IMR-90 (cell line): ENCODE measurements at regions not wholly inside any gene's neighbourhood (a gene's known extent, or its start where the extent isn't known, plus 50 kb on each side); places are given as distances from the start of the nearest gene placed in this dataset.
"Not testable (repeated sequence)": the region's sequence is repeated elsewhere in the genome, so short reads cannot be mapped to it uniquely, and the experiment has no call there.

Experiments
- ATAC-seq: fragments of 200-7000 bp; cut with Tn5 transposase; 2 replicates; pipeline ENCODE4 v1.9.1; 2020; ENCODE audit warnings: low read depth, mild to moderate bottlenecking, moderate library complexity
- BruUV-seq: library from RNA; stranded (reverse); fragments of 400-500 nt; replicated peaks from 2 replicates; lab custom pipeline; 2021; lab: Mats Ljungman, UMichigan
- CTCF ChIA-PET: fragments of 300-600 bp; formaldehyde crosslinking; extraction: SDS; loops from one replicate; lab custom pipeline; 2021; ENCODE audit warnings: antibody characterized with exemption; lab: Yijun Ruan, JAX
- POLR2A ChIA-PET: fragments of 300-600 bp; sonication (Branson Sonifier 250); formaldehyde crosslinking; loops from one replicate; lab custom pipeline; 2022; ENCODE audit warnings: antibody characterized with exemption; ENCODE audit not compliant: unreplicated experiment; lab: Charles Lee
- DNase-seq: peaks from one replicate; pipeline ENCODE4 v3.0.0; 2013
- H2AFZ ChIP-seq: replicated peaks from 2 replicates; pipeline ENCODE3; 2013; ENCODE audit warnings: low read length, mild to moderate bottlenecking; ENCODE audit not compliant: poor library complexity
- H2AK5ac ChIP-seq: 2 replicates; pipeline ENCODE4 v1.6.1; 2013; ENCODE audit warnings: low read depth, low read length, inconsistent platforms
- H2AK9ac ChIP-seq: replicated peaks from 2 replicates; pipeline ENCODE3; 2013; ENCODE audit warnings: mild to moderate bottlenecking, low read depth, low read length, moderate library complexity; ENCODE audit not compliant: poor library complexity
- H2BK120ac ChIP-seq: 2 replicates; pipeline ENCODE4 v1.6.1; 2013; ENCODE audit warnings: low read depth, low read length, inconsistent platforms
- H2BK15ac ChIP-seq: 3 replicates; pipeline ENCODE4 v1.6.1; 2013; ENCODE audit warnings: low read depth, low read length, inconsistent platforms
- H2BK20ac ChIP-seq: 2 replicates; pipeline ENCODE4 v1.6.1; 2013; ENCODE audit warnings: low read depth, mild to moderate bottlenecking, inconsistent platforms, low read length, moderate library complexity
- H2BK5ac ChIP-seq: 2 replicates; pipeline ENCODE4 v1.6.1; 2013; ENCODE audit warnings: mild to moderate bottlenecking, low read depth, low read length, inconsistent platforms; ENCODE audit not compliant: poor library complexity, severe bottlenecking
- H3K14ac ChIP-seq: replicated peaks from 2 replicates; pipeline ENCODE4 v1.6.1; 2013; ENCODE audit warnings: low read depth, low read length, inconsistent platforms
- H3K18ac ChIP-seq: 2 replicates; pipeline ENCODE4 v1.6.1; 2013; ENCODE audit warnings: low read depth, low read length, control low read depth
- H3K23ac ChIP-seq: 2 replicates; pipeline ENCODE4 v1.6.1; 2013; ENCODE audit warnings: low read depth, low read length, inconsistent platforms
- H3K27ac ChIP-seq: 2 replicates; pipeline ENCODE4 v1.5.1; 2013; ENCODE audit warnings: mild to moderate bottlenecking, control low read depth, low read length; ENCODE audit not compliant: insufficient read depth
- H3K27me3 ChIP-seq: 2 replicates; pipeline ENCODE4 v1.6.1; 2013; ENCODE audit warnings: low read length; ENCODE audit not compliant: control insufficient read depth, insufficient read depth
- H3K36me3 ChIP-seq: 2 replicates; pipeline ENCODE4 v1.6.1; 2013; ENCODE audit warnings: low read length, mixed read lengths; ENCODE audit not compliant: control insufficient read depth, insufficient read depth
- H3K4ac ChIP-seq: 2 replicates; pipeline ENCODE4 v1.6.1; 2013; ENCODE audit warnings: low read depth, low read length, inconsistent platforms
- H3K4me1 ChIP-seq: 2 replicates; pipeline ENCODE4 v1.6.1; 2013; ENCODE audit warnings: low read length, mixed read lengths; ENCODE audit not compliant: control insufficient read depth, insufficient read depth
- H3K4me2 ChIP-seq: 2 replicates; pipeline ENCODE4 v1.6.1; 2013; ENCODE audit warnings: low read depth, mild to moderate bottlenecking, control low read depth, low read length, moderate library complexity
- H3K4me3 ChIP-seq: 2 replicates; pipeline ENCODE4 v1.5.1; 2013; ENCODE audit warnings: low read depth, mild to moderate bottlenecking, control low read depth, low read length, moderate library complexity; ENCODE audit not compliant: insufficient read depth
- H3K56ac ChIP-seq: 2 replicates; pipeline ENCODE4 v1.6.1; 2013; ENCODE audit warnings: low read length, inconsistent platforms; ENCODE audit not compliant: insufficient read depth; ENCODE audit errors: extremely low read depth
- H3K79me1 ChIP-seq, 2 experiments: 2 replicates each; pipeline ENCODE4 v1.6.1; 2013; ENCODE audit warnings: low read length in 2 of 2, inconsistent platforms in 1 of 2, low read depth in 1 of 2
- H3K9ac ChIP-seq: 2 replicates; pipeline ENCODE4 v1.6.1; 2013; ENCODE audit warnings: low read depth, low read length, control low read depth
- H3K9me1 ChIP-seq: 2 replicates; pipeline ENCODE4 v1.6.1; 2013; ENCODE audit warnings: low read length, inconsistent platforms; ENCODE audit not compliant: insufficient read depth
- H3K9me3 ChIP-seq: 2 replicates; pipeline ENCODE4 v1.6.1; 2013; ENCODE audit warnings: low read length; ENCODE audit not compliant: control insufficient read depth, insufficient read depth
- H4K20me1 ChIP-seq: 2 replicates; pipeline ENCODE4 v1.6.1; 2013; ENCODE audit warnings: low read length, inconsistent platforms; ENCODE audit not compliant: insufficient read depth
- H4K5ac ChIP-seq: 2 replicates; pipeline ENCODE4 v1.6.1; 2013; ENCODE audit warnings: mild to moderate bottlenecking, low read depth, low read length, control low read depth
- H4K8ac ChIP-seq, 2 experiments: 2 replicates each; pipeline ENCODE4 v1.6.1; 2013; ENCODE audit warnings: low read depth in 2 of 2, low read length in 2 of 2, control low read depth in 1 of 2, inconsistent platforms in 1 of 2
- H4K91ac ChIP-seq: 2 replicates; pipeline ENCODE4 v1.6.1; 2013; ENCODE audit warnings: low read depth, low read length, inconsistent platforms; ENCODE audit not compliant: insufficient read depth
- WGBS, 2 experiments: methylation state at CpG; one replicate each; pipeline versions ENCODE4 v1.1.5 to v1.1.7; 2013; ENCODE audit warnings: missing lambda C conversion rate in 2 of 2; ENCODE audit not compliant: insufficient read length in 1 of 2; ENCODE audit errors: extremely low coverage in 2 of 2; 5-methylcytosine and 5-hydroxymethylcytosine counted together
- dilution Hi-C: fragments of 300-500 bp; cut with HindIII; formaldehyde crosslinking; loops from one replicate; pipeline ENCODE4 v1.14.3; 2018; ENCODE audit warnings: low sequenced_read_pairs; ENCODE audit not compliant: unreplicated experiment
- in situ Hi-C: fragments of 300-500 bp; cut with MboI; formaldehyde crosslinking; loops from 3 replicates; pipeline ENCODE4 v1.14.3; 2019; ENCODE audit warnings: low sequenced_read_pairs, inconsistent platforms, mixed read lengths
- intact Hi-C: fragments of 100-400 bp; cut with micrococcal nuclease; formaldehyde crosslinking; loops from 2 replicates; pipeline ENCODE4 v1.10.0; 2022

DNA sequence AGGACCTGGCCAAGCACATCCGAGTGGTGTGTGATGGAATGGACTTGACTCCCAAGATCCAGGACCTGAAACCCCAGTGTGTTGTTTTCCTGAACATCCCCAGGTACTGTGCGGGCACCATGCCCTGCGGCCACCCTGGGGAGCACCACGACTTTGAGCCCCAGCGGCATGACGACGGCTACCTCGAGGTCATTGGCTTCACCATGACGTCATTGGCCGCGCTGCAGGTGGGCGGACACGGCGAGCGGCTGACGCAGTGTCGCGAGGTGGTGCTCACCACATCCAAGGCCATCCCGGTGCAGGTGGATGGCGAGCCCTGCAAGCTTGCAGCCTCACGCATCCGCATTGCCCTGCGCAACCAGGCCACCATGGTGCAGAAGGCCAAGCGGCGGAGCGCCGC is 90.2 kb downstream of the LACC1 start:
- H3K79me1 ChIP-seq, H2BK120ac ChIP-seq, H3K9me1 ChIP-seq, H3K9me3 ChIP-seq, in situ Hi-C loops, H3K14ac ChIP-seq, H2BK15ac ChIP-seq, H3K18ac ChIP-seq, H2AFZ ChIP-seq, H2AK5ac ChIP-seq, H4K5ac ChIP-seq, DNase-seq, H3K4me1 ChIP-seq, intact Hi-C loops, H2BK5ac ChIP-seq, H3K27ac ChIP-seq, H2AK9ac ChIP-seq, H3K4me2 ChIP-seq, H4K8ac ChIP-seq, H3K23ac ChIP-seq, H2BK20ac ChIP-seq, BruUV-seq, H3K4ac ChIP-seq, POLR2A ChIA-PET, CTCF ChIA-PET, H3K36me3 ChIP-seq, ATAC-seq, H3K27me3 ChIP-seq, H3K9ac ChIP-seq, H4K91ac ChIP-seq, dilution Hi-C loops, H3K56ac ChIP-seq, H3K4me3 ChIP-seq, H4K20me1 ChIP-seq: not testable (repeated sequence)
- WGBS, 2 experiments, result 100% methylated on average over 5 of the region's 27 CpGs; no CpG with 5 or more reads in 1 of the 2 experiments

DNA sequence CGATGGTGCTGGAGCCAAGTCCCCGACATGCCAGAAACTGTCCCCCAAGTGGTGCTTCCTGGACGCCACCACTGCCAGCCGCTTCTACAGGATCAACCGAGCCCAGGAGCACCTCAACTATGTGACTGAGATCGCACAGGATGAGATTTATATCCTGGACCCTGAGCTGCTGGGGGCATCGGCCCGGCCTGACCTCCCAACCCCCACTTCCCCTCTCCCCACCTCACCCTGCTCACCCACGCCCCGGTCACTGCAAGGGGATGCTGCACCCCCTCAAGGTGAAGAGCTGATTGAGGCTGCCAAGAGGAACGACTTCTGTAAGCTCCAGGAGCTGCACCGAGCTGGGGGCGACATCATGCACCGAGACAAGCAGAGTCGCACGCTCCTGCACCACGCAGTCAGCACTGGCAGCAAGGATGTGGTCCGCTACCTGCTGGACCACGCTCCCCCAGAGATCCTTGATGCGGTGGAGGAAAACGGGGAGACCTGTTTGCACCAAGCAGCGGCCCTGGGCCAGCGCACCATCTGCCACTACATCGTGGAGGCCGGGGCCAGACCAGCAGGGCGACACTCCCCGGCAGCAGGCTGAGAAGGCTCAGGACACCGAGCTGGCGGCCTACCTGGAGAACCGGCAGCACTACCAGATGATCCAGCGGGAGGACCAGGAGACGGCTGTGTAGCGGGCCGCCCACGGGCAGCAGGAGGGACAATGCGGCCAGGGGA is 91.0 kb downstream of the LACC1 start:
- H2AK9ac ChIP-seq, BruUV-seq, H3K23ac ChIP-seq, H3K36me3 ChIP-seq, H2BK5ac ChIP-seq, H3K27me3 ChIP-seq, ATAC-seq, H3K9me1 ChIP-seq, DNase-seq, H3K4me2 ChIP-seq, H4K91ac ChIP-seq, H3K4me1 ChIP-seq, H3K4ac ChIP-seq, H3K14ac ChIP-seq, H3K4me3 ChIP-seq, H2AFZ ChIP-seq, H4K5ac ChIP-seq, H3K9me3 ChIP-seq, H3K56ac ChIP-seq, H3K9ac ChIP-seq, H2BK15ac ChIP-seq, in situ Hi-C loops, H3K18ac ChIP-seq, dilution Hi-C loops, H2BK120ac ChIP-seq, H3K27ac ChIP-seq, H4K8ac ChIP-seq, POLR2A ChIA-PET, H2BK20ac ChIP-seq, CTCF ChIA-PET, H3K79me1 ChIP-seq, H4K20me1 ChIP-seq, intact Hi-C loops, H2AK5ac ChIP-seq: not testable (repeated sequence)
- 91% methylated on average over 11 of the region's 36 CpGs; no CpG with 5 or more reads in 1 of the 2 experiments for whole genome bisulfite sequencing, 2 experiments
